HFFc6 (cell line): ENCODE measurements at regions not wholly inside any gene's neighbourhood (a gene's known extent, or its start where the extent isn't known, plus 50 kb on each side); places are given as distances from the start of the nearest gene placed in this dataset.

Experiments
- DNase-seq: peaks from one replicate; pipeline ENCODE4 v3.0.0-alpha.2; 2018
- H3K27ac Mint-ChIP-seq: 2 replicates; pipeline ENCODE4 v1.8.0; 2020; ENCODE audit warnings: mild to moderate bottlenecking, mixed read lengths
- H3K27me3 Mint-ChIP-seq: 2 replicates; pipeline ENCODE4 v1.8.0; 2021; ENCODE audit warnings: mild to moderate bottlenecking, moderate library complexity, mixed read lengths; ENCODE audit not compliant: insufficient read depth
- H3K36me3 Mint-ChIP-seq: 2 replicates; pipeline ENCODE4 v1.8.0; 2021; ENCODE audit warnings: low read depth, mixed read lengths
- H3K4me1 Mint-ChIP-seq: 2 replicates; pipeline ENCODE4 v1.8.0; 2020; ENCODE audit warnings: low read depth, mixed read lengths
- H3K4me3 Mint-ChIP-seq: 2 replicates; pipeline ENCODE4 v1.8.0; 2020; ENCODE audit warnings: mild to moderate bottlenecking, moderate library complexity, mixed read lengths
- H3K9me3 Mint-ChIP-seq: 2 replicates; pipeline ENCODE4 v1.8.0; 2020; ENCODE audit warnings: mild to moderate bottlenecking, mixed read lengths
- CTCF ChIP-seq: fragments of 200-600 bp; sonication (generic); IDR thresholded peaks from 2 replicates; pipeline ENCODE4 v1.5.0; 2021; ENCODE audit warnings: antibody characterized with exemption, mild to moderate bottlenecking

GRCh38 chr11:42251984-42252383, 792.5 kb upstream of the LRRC4C start:
- no peak for TF ChIP-seq CTCF
- Mint-ChIP-seq H3K4me1 (peaks cover 24% of the 10 kb centered on the region; the same call in 1 of the 2 replicates), H3K27me3 (peaks cover 2% of the 10 kb centered on the region; the same call in 1 of the 2 replicates), H3K36me3 (no peaks in the 10 kb centered on the region; the same call in 1 of the 2 replicates), H3K27ac (no peak overlapping the region), H3K4me3 (no peak overlapping the region), H3K9me3 (peaks cover 5% of the 10 kb centered on the region; the same call in 1 of the 2 replicates)
- DNase-seq, result no peak

GRCh38 chr11:42253156-42253555, 793.7 kb upstream of the LRRC4C start:
- Mint-ChIP-seq H3K27ac (no peak overlapping the region), H3K27me3 (peaks cover 2% of the 10 kb centered on the region; the same call in 1 of the 2 replicates), H3K9me3 (peaks cover 5% of the 10 kb centered on the region; the same call in 1 of the 2 replicates), H3K4me3 (no peak overlapping the region), H3K36me3 (no peaks in the 10 kb centered on the region; the same call in 1 of the 2 replicates), H3K4me1 (peaks cover 24% of the 10 kb centered on the region; the same call in 1 of the 2 replicates)
- TF ChIP-seq CTCF, result no peak
- DNase-seq, result no peak

GRCh38 chr11:42255906-42256305, 796.5 kb upstream of the LRRC4C start:
- no peak overlapping the region for H3K4me3 Mint-ChIP-seq
- H3K27ac Mint-ChIP-seq, result no peak overlapping the region
- TF ChIP-seq CTCF, result no peak
- H3K36me3 Mint-ChIP-seq, result no peaks in the 10 kb centered on the region; the same call in 1 of the 2 replicates
- H3K9me3 Mint-ChIP-seq, result peaks cover 5% of the 10 kb centered on the region; the same call in 1 of the 2 replicates
- peaks cover 14% of the 10 kb centered on the region; the same call in 1 of the 2 replicates for H3K4me1 Mint-ChIP-seq
- DNase-seq, result peak; percentile 9
- H3K27me3 Mint-ChIP-seq, result peaks cover 2% of the 10 kb centered on the region; the same call in 1 of the 2 replicates

- H3K27me3 Mint-ChIP-seq, result peaks cover 2% of the 10 kb centered on the region; the same call in 1 of the 2 replicates
- H3K27ac Mint-ChIP-seq, result no peak overlapping the region
- DNase-seq, result no peak
- peaks cover 5% of the 10 kb centered on the region; the same call in 1 of the 2 replicates for H3K9me3 Mint-ChIP-seq
- peaks cover 14% of the 10 kb centered on the region; the same call in 1 of the 2 replicates for H3K4me1 Mint-ChIP-seq
- no peak overlapping the region for H3K4me3 Mint-ChIP-seq
- no peaks in the 10 kb centered on the region; the same call in 1 of the 2 replicates for H3K36me3 Mint-ChIP-seq
- no peak for TF ChIP-seq CTCF
Observed at GRCh38 chr11:42257534-42257933, 798.1 kb upstream of the LRRC4C start.

- Mint-ChIP-seq H3K4me3 (no peak overlapping the region), H3K4me1 (no peaks in the 10 kb centered on the region)
Observed at GRCh38 chr11:42265072-42265471, 805.6 kb upstream of the LRRC4C start.

More at GRCh38 chr11:42265072-42265471, 805.6 kb upstream of the LRRC4C start:
- Mint-ChIP-seq H3K36me3 (no peaks in the 10 kb centered on the region), H3K9me3 (no peaks in the 10 kb centered on the region; the same call in 1 of the 2 replicates), H3K27me3 (no peaks in the 10 kb centered on the region), H3K27ac (no peak overlapping the region)
- TF ChIP-seq CTCF, result no peak
- no peak for DNase-seq
